PC-9 (cell line): ENCODE measurements at regions not wholly inside any gene's neighbourhood (a gene's known extent, or its start where the extent isn't known, plus 50 kb on each side); places are given as distances from the start of the nearest gene placed in this dataset.

Experiments
- BruUV-seq: library from RNA; stranded (reverse); fragments of 400-500 nt; replicated peaks from 2 replicates; lab custom pipeline; 2021; lab: Mats Ljungman, UMichigan
- CTCF ChIA-PET: fragments of 300-600 bp; sonication (Branson Sonifier 250); formaldehyde crosslinking; loops from one replicate; lab custom pipeline; 2022; ENCODE audit warnings: antibody characterized with exemption; lab: Charles Lee
- POLR2A ChIA-PET: fragments of 300-600 bp; sonication (Branson Sonifier 250); formaldehyde crosslinking; loops from one replicate; lab custom pipeline; 2022; ENCODE audit warnings: antibody characterized with exemption; ENCODE audit not compliant: unreplicated experiment; lab: Charles Lee
- DNase-seq, 2 experiments: peaks; one replicate each; pipeline versions ENCODE4 v3.0.0 to v3.0.0-alpha.2; 2015 to 2022; ENCODE audit warnings: mixed read lengths in 1 of 2
- H2AFZ ChIP-seq: fragments of 200-600 bp; sonication (generic); 2 replicates; pipeline ENCODE4 v1.8.1; 2017; ENCODE audit warnings: antibody characterized with exemption
- H3F3A ChIP-seq: fragments of 200-600 bp; sonication (generic); 2 replicates; pipeline ENCODE4 v1.8.1; 2017; ENCODE audit warnings: antibody characterized with exemption, mild to moderate bottlenecking, low read depth; ENCODE audit not compliant: insufficient read depth
- H3K27ac ChIP-seq: fragments of 200-600 bp; sonication (generic); 2 replicates; pipeline ENCODE4 v1.6.1; 2016; ENCODE audit warnings: mixed run types
- H3K27me3 ChIP-seq: fragments of 200-600 bp; sonication (generic); 2 replicates; pipeline ENCODE4 v1.6.1; 2016; ENCODE audit warnings: low read depth, mixed run types; ENCODE audit not compliant: insufficient read depth
- H3K36me3 ChIP-seq: fragments of 200-600 bp; sonication (generic); 2 replicates; pipeline ENCODE4 v1.6.1; 2016; ENCODE audit warnings: low read depth, mixed run types
- H3K4me1 ChIP-seq: fragments of 200-600 bp; sonication (generic); replicated peaks from 2 replicates; pipeline ENCODE4 v1.6.1; 2016; ENCODE audit warnings: mixed run types; ENCODE audit not compliant: insufficient read depth
- H3K4me2 ChIP-seq: fragments of 200-600 bp; sonication (generic); 2 replicates; pipeline ENCODE4 v1.6.1; 2017; ENCODE audit warnings: mixed run types
- H3K4me3 ChIP-seq: fragments of 200-600 bp; sonication (generic); 2 replicates; pipeline ENCODE4 v1.6.1; 2016; ENCODE audit warnings: mixed run types
- H3K79me2 ChIP-seq: fragments of 200-600 bp; sonication (generic); 2 replicates; pipeline ENCODE4 v1.6.1; 2017; ENCODE audit warnings: low read depth, mixed run types
- H3K9me2 ChIP-seq: fragments of 200-600 bp; sonication (generic); 2 replicates; pipeline ENCODE4 v1.8.1; 2017; ENCODE audit warnings: mild to moderate bottlenecking; ENCODE audit not compliant: insufficient read depth
- H3K9me3 ChIP-seq: fragments of 200-600 bp; sonication (generic); 2 replicates; pipeline ENCODE4 v1.8.1; 2016; ENCODE audit warnings: low read depth; ENCODE audit not compliant: insufficient read depth
- H4K20me1 ChIP-seq: fragments of 200-600 bp; sonication (generic); 2 replicates; pipeline ENCODE4 v1.8.1; 2017; ENCODE audit not compliant: insufficient read depth
- EZH2 ChIP-seq: fragments of 200-600 bp; sonication (generic); IDR thresholded peaks from 2 replicates; pipeline ENCODE4 v1.8.0; 2017; ENCODE audit warnings: antibody characterized with exemption, low read depth
- intact Hi-C: fragments of 100-400 bp; cut with micrococcal nuclease; formaldehyde crosslinking; loops from one replicate; pipeline ENCODE4 v1.10.0; 2022; ENCODE audit not compliant: unreplicated experiment
- TF ChIP-seq, protein P1 (sequence below): fragments of 200-600 bp; sonication (generic); conservative IDR thresholded peaks from 2 replicates; pipeline ENCODE4 v1.6.1; 2017; ENCODE audit warnings: mixed run types, antibody characterized with exemption, mild to moderate bottlenecking, moderate library complexity

DNA sequence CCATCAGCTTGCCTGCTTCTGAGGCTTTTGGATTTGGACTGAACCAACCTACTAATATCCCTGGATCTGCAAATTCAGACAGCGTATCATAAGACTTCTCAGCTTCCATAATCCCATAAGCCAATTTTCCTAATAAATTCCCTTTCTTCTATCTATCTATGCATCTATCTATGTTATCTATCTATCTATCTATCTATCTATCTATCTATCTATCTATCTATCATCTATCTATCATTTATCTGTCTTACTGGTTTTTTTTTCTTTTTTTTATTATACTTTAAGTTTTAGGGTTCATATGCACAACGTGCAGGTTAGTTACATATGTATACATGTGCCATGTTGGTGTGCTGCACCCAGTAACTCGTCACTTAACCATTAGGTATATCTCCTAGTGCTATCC is 2045.4 kb upstream of the CDH6 start:
- no peak overlapping the region for H3K4me3 ChIP-seq
- peak overlapping the region; percentile 66 for H2AFZ ChIP-seq
- H3K27ac ChIP-seq: no peak overlapping the region
- DNase-seq: no peak
- no peaks in the 10 kb centered on the region for H4K20me1 ChIP-seq
- no peaks in the 10 kb centered on the region for H3K79me2 ChIP-seq
- intact Hi-C loops: no loop called here
- no peaks in the 10 kb centered on the region for H3K4me1 ChIP-seq
- H3K4me2 ChIP-seq: no peak overlapping the region
- H3K9me3 ChIP-seq: no peaks in the 10 kb centered on the region
- H3K9me2 ChIP-seq: no peaks in the 10 kb centered on the region
- no peak for TF ChIP-seq EZH2
- TF ChIP-seq, protein P1, sequence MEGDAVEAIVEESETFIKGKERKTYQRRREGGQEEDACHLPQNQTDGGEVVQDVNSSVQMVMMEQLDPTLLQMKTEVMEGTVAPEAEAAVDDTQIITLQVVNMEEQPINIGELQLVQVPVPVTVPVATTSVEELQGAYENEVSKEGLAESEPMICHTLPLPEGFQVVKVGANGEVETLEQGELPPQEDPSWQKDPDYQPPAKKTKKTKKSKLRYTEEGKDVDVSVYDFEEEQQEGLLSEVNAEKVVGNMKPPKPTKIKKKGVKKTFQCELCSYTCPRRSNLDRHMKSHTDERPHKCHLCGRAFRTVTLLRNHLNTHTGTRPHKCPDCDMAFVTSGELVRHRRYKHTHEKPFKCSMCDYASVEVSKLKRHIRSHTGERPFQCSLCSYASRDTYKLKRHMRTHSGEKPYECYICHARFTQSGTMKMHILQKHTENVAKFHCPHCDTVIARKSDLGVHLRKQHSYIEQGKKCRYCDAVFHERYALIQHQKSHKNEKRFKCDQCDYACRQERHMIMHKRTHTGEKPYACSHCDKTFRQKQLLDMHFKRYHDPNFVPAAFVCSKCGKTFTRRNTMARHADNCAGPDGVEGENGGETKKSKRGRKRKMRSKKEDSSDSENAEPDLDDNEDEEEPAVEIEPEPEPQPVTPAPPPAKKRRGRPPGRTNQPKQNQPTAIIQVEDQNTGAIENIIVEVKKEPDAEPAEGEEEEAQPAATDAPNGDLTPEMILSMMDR: no peak
- ChIA-PET CTCF (no interaction called here), POLR2A (no interaction called here)
- H3K27me3 ChIP-seq: no peaks in the 10 kb centered on the region
- no peaks in the 10 kb centered on the region; the same call in 1 of the 2 replicates for H3F3A ChIP-seq
- H3K36me3 ChIP-seq: no peaks in the 10 kb centered on the region
- BruUV-seq: no TSS peak

DNA sequence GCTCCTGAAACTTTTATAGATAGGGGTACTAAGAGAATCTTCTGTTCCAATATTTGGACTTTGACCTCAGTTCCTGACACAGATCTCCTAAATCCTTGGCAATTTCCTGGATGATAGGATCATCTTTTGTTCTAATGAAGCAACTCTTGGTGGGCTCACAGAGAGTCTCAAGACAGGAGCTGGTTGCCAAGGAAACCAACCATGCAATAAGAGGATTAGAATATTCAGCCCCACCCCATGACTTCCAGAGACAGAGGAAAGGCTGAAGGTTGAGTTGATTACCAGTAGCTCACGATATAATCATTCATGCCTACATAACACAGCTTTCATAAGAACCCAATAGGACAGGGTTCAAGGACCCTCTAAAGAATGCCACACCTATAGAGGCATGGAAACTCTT is 2050.2 kb upstream of the CDH6 start:
- Histone ChIP-seq H2AFZ (no peak overlapping the region), H3K36me3 (no peaks in the 10 kb centered on the region), H3K9me2 (no peaks in the 10 kb centered on the region), H3K4me2 (no peak overlapping the region), H3K4me1 (no peaks in the 10 kb centered on the region), H3K79me2 (no peaks in the 10 kb centered on the region), H3K27ac (no peak overlapping the region), H3F3A (no peaks in the 10 kb centered on the region; the same call in 1 of the 2 replicates), H3K9me3 (no peaks in the 10 kb centered on the region), H3K27me3 (no peaks in the 10 kb centered on the region), H4K20me1 (no peaks in the 10 kb centered on the region), H3K4me3 (no peak overlapping the region)
- intact Hi-C loops: no loop called here
- CTCF ChIA-PET: no interaction called here
- no TSS peak for BruUV-seq
- POLR2A ChIA-PET: no interaction called here
- no peak for DNase-seq
- TF ChIP-seq, protein P1: no peak
- TF ChIP-seq EZH2: no peak

DNA sequence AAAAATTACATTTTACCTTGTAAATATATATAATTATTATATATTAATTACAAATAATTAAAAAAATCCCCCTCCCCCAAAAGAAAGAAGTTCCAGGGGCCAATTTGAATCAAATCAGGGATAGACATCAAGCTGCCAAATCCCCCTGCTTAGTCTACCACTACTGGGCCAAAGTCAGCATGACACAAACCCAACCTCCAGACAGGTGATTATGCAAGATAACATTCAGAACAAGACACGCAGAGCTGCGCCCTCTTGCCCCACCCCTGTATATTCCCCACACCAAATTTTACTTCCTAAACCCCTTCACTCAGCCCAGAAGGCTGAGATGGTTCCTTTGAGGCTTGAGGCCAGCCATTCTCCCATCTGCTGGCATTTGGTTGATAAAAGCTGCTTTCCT is 2059.1 kb upstream of the CDH6 start:
- Histone ChIP-seq H3K4me3 (no peak overlapping the region), H3K9me2 (peaks cover 5% of the 10 kb centered on the region; the same call in 1 of the 2 replicates), H3K9me3 (no peaks in the 10 kb centered on the region), H3K36me3 (no peaks in the 10 kb centered on the region), H3K79me2 (no peaks in the 10 kb centered on the region), H3K4me2 (no peak overlapping the region), H4K20me1 (no peaks in the 10 kb centered on the region), H3K4me1 (no peaks in the 10 kb centered on the region), H2AFZ (no peak overlapping the region), H3K27ac (no peak overlapping the region), H3K27me3 (no peaks in the 10 kb centered on the region), H3F3A (no peaks in the 10 kb centered on the region)
- DNase-seq: no peak
- ChIA-PET CTCF (no interaction called here), POLR2A (no interaction called here)
- no peak for TF ChIP-seq EZH2
- intact Hi-C loops: no loop called here
- no TSS peak for BruUV-seq

DNA sequence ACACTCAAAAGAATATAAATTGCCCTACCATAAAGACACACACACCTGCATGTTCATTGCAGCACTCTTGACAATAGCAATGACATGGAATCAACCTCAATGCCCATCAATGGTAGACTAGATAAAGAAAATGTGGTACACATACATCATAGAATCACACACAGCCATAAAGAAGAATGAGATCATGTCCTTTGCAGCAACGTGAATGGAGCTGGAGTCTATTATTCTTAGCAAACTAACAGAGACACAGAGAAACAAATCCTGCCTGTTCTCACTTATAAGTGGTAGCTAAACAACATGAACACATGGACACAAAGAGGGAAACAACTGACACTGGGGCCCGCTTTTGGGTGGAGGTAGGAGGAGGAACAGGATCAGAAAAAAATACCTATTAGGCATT is 2062.2 kb upstream of the CDH6 start:
- no peak overlapping the region for H3K4me3 ChIP-seq
- H3F3A ChIP-seq: no peaks in the 10 kb centered on the region
- no peak for DNase-seq
- TF ChIP-seq, protein P1: no peak
- no peak for TF ChIP-seq EZH2
- no peaks in the 10 kb centered on the region for H3K27me3 ChIP-seq
- H3K27ac ChIP-seq: no peak overlapping the region
- no peaks in the 10 kb centered on the region for H3K4me1 ChIP-seq
- BruUV-seq: no TSS peak
- H3K9me2 ChIP-seq: peaks cover 5% of the 10 kb centered on the region; the same call in 1 of the 2 replicates
- H4K20me1 ChIP-seq: no peaks in the 10 kb centered on the region
- no peak overlapping the region for H2AFZ ChIP-seq
- H3K79me2 ChIP-seq: no peaks in the 10 kb centered on the region
- ChIA-PET POLR2A (no interaction called here), CTCF (no interaction called here)
- no peaks in the 10 kb centered on the region for H3K9me3 ChIP-seq
- intact Hi-C loops: no loop called here
- H3K36me3 ChIP-seq: no peaks in the 10 kb centered on the region
- no peak overlapping the region for H3K4me2 ChIP-seq
